T-helper 2 cell treated with Interferon-gamma antibody and Interleukin-4, amounts not matched to agents 5 μg/mL and 100 μg/mL, for 36 hours (primary cell): ENCODE measurements at regions not wholly inside any gene's neighbourhood (a gene's known extent, or its start where the extent isn't known, plus 50 kb on each side); places are given as distances from the start of the nearest gene placed in this dataset.

Experiments used
- DNase-seq: peaks from one replicate; pipeline ENCODE4 v3.0.0; 2021; ENCODE audit warnings: low spot score
- H3K27ac Mint-ChIP-seq: one replicate; pipeline ENCODE4 v1.8.0; 2021; ENCODE audit warnings: mild to moderate bottlenecking, mixed read lengths
- H3K27me3 Mint-ChIP-seq: one replicate; pipeline ENCODE4 v1.8.0; 2021; ENCODE audit warnings: low read depth, mixed read lengths
- H3K36me3 Mint-ChIP-seq: one replicate; pipeline ENCODE4 v1.8.0; 2021; ENCODE audit warnings: low read depth, mixed read lengths
- H3K4me1 Mint-ChIP-seq: one replicate; pipeline ENCODE4 v1.8.0; 2021; ENCODE audit warnings: low read depth, mixed read lengths
- H3K4me3 Mint-ChIP-seq: one replicate; pipeline ENCODE4 v1.8.0; 2022; ENCODE audit warnings: mild to moderate bottlenecking, moderate library complexity, mixed read lengths
- H3K9me3 Mint-ChIP-seq: one replicate; pipeline ENCODE4 v1.8.0; 2021; ENCODE audit warnings: mixed read lengths

DNA sequence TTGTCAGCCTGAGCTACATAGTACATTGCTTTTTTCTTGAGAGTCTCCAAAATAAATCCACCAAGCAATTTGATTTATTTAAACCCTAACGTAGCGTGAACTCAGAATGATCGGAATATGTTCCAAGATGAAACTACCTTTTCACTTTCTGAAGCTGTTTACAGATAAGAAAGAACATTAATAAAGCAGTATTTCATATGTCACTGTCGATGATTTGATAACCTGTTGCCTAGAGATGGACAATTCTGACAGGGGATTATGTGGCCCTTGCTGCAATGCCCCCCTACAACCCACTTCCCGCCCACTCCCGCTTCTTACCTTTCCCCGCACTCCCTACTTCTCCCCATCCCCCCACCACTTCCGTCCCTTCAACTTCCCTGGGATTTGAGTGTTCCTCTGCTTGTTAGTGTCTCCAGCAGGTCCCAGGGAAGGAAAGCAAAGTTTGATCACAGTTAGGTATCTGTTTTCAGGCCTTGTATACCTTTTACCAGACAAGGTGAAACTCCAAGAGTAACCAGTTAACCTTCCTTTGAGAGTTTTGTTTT, 229.2 kb upstream of the HMGA2 start:
- peaks cover 5% of the 10 kb centered on the region for H3K27me3 Mint-ChIP-seq
- H3K4me3 Mint-ChIP-seq: no peak overlapping the region

DNA sequence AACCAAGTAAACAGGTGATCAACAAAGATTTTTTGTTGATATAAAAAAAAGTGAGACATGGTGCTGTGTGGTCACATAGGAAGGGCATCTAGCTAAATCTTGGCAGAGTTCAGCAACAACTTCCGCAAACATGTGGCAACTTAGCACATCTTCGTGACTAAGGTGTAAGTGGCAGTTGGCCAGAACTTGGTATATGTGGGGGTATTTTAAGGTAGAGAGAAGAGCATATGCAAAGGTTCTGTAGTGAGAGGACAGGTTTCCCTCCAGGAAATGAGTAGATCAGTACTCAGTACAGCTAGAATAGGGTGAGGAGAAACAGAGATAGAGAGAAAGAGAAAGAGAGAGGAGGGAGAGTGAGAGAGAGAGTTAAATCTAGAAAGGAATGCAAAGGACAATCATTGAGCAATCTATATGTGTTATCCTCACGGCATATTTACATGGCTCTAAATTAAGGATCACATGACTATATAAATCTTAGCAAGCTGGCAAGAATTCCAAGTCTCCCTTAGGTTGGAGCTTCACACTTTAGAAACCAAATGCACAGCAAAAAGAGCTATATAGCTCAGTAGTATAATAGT, 227.7 kb upstream of the HMGA2 start:
- H3K9me3 Mint-ChIP-seq: no peaks in the 10 kb centered on the region
- H3K27me3 Mint-ChIP-seq: peaks cover 8% of the 10 kb centered on the region
- H3K36me3 Mint-ChIP-seq: no peaks in the 10 kb centered on the region
- H3K4me3 Mint-ChIP-seq: no peak overlapping the region
- H3K27ac Mint-ChIP-seq: no peak overlapping the region
- H3K4me1 Mint-ChIP-seq: no peaks in the 10 kb centered on the region
- DNase-seq: no peak

More for the DNA sequence above, 229.2 kb upstream of the HMGA2 start:
- Mint-ChIP-seq H3K36me3 (no peaks in the 10 kb centered on the region), H3K27ac (no peak overlapping the region), H3K4me1 (no peaks in the 10 kb centered on the region), H3K9me3 (no peaks in the 10 kb centered on the region)
- DNase-seq: no peak

DNA sequence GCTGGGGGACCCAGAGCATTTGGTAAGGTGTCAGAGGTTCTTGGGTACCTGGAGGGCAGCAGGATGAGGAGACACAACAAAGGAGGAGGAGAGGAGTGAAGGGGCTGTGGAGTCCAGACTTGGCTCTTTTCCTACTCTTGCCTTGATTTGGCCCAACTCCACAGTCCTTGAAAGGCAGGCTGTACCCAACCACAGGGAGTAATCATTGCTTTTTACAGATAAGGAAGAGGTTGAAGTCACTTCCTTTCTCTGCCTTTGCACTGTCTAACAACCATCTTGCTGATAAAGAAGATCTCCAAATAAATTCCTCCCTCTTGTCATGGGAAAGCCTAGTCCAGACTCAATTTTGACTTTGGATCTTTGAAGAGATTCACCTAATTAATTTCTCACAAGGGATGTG, 226.8 kb upstream of the HMGA2 start:
- peaks cover 11% of the 10 kb centered on the region for H3K27me3 Mint-ChIP-seq
- no peaks in the 10 kb centered on the region for H3K36me3 Mint-ChIP-seq
- no peaks in the 10 kb centered on the region for H3K4me1 Mint-ChIP-seq
- H3K4me3 Mint-ChIP-seq: no peak overlapping the region
- no peak overlapping the region for H3K27ac Mint-ChIP-seq
- no peaks in the 10 kb centered on the region for H3K9me3 Mint-ChIP-seq
- no peak for DNase-seq

GRCh38 chr12:65598688-65599087, 225.6 kb upstream of the HMGA2 start:
- DNase-seq: no peak
- no peaks in the 10 kb centered on the region for H3K36me3 Mint-ChIP-seq
- H3K9me3 Mint-ChIP-seq: no peaks in the 10 kb centered on the region
- H3K27ac Mint-ChIP-seq: no peak overlapping the region
- H3K4me3 Mint-ChIP-seq: no peak overlapping the region
- peaks cover 11% of the 10 kb centered on the region for H3K27me3 Mint-ChIP-seq
- H3K4me1 Mint-ChIP-seq: peaks cover 1% of the 10 kb centered on the region

- peaks cover 4% of the 10 kb centered on the region for H3K4me1 Mint-ChIP-seq
- H3K9me3 Mint-ChIP-seq: no peaks in the 10 kb centered on the region
Measured at GRCh38 chr12:65602253-65602609, 222.1 kb upstream of the HMGA2 start.

GRCh38 chr12:65602610-65603295, 221.5 kb upstream of the HMGA2 start:
- H3K4me1 Mint-ChIP-seq: peaks cover 4% of the 10 kb centered on the region
- H3K36me3 Mint-ChIP-seq: no peaks in the 10 kb centered on the region
- peaks cover 14% of the 10 kb centered on the region for H3K27me3 Mint-ChIP-seq
- H3K4me3 Mint-ChIP-seq: no peak overlapping the region
- no peak overlapping the region for H3K27ac Mint-ChIP-seq
- peak; percentile 20 for DNase-seq
- no peaks in the 10 kb centered on the region for H3K9me3 Mint-ChIP-seq

More at GRCh38 chr12:65602253-65602609, 222.1 kb upstream of the HMGA2 start:
- Mint-ChIP-seq H3K27me3 (peaks cover 14% of the 10 kb centered on the region), H3K36me3 (no peaks in the 10 kb centered on the region), H3K27ac (no peak overlapping the region), H3K4me3 (no peak overlapping the region)
- no peak for DNase-seq

- Mint-ChIP-seq H3K36me3 (no peaks in the 10 kb centered on the region), H3K27ac (no peak overlapping the region), H3K27me3 (peaks cover 11% of the 10 kb centered on the region), H3K4me3 (no peak overlapping the region), H3K9me3 (no peaks in the 10 kb centered on the region), H3K4me1 (peaks cover 4% of the 10 kb centered on the region)
- DNase-seq: no peak
Measured at GRCh38 chr12:65603438-65604351, 220.6 kb upstream of the HMGA2 start.

DNA sequence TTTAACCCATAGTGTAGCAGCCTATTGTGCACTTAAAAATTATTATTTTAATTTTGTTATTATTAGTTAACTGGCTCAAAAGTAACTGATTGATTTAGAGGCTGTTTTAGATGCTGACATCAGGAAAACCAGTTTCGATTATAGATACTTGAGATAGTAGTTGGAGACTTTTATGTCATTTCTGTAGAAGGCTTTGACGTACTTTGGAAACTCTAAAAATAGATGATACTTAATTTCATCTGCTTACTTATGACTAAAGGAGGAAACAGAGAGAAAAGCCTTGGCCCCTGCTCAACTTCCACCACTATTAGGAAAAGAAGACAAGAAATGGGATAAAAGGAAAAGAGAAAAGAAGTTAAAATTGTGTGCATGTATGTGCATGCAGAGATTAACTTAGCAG, 219.3 kb upstream of the HMGA2 start:
- peaks cover 8% of the 10 kb centered on the region for H3K27me3 Mint-ChIP-seq
- H3K9me3 Mint-ChIP-seq: no peaks in the 10 kb centered on the region
- no peaks in the 10 kb centered on the region for H3K36me3 Mint-ChIP-seq
- no peak overlapping the region for H3K4me3 Mint-ChIP-seq
- DNase-seq: no peak
- peaks cover 4% of the 10 kb centered on the region for H3K4me1 Mint-ChIP-seq
- no peak overlapping the region for H3K27ac Mint-ChIP-seq

- no peak for DNase-seq
- peaks cover 4% of the 10 kb centered on the region for H3K4me1 Mint-ChIP-seq
- H3K27ac Mint-ChIP-seq: no peak overlapping the region
- no peaks in the 10 kb centered on the region for H3K36me3 Mint-ChIP-seq
- no peaks in the 10 kb centered on the region for H3K9me3 Mint-ChIP-seq
- peaks cover 6% of the 10 kb centered on the region for H3K27me3 Mint-ChIP-seq
- H3K4me3 Mint-ChIP-seq: no peak overlapping the region
Measured at GRCh38 chr12:65606008-65606766, 218.1 kb upstream of the HMGA2 start.

GRCh38 chr12:65607401-65607841, 216.9 kb upstream of the HMGA2 start:
- DNase-seq: no peak
- peaks cover 3% of the 10 kb centered on the region for H3K27me3 Mint-ChIP-seq
- H3K9me3 Mint-ChIP-seq: no peaks in the 10 kb centered on the region
- no peak overlapping the region for H3K4me3 Mint-ChIP-seq
- H3K27ac Mint-ChIP-seq: no peak overlapping the region
- H3K4me1 Mint-ChIP-seq: peaks cover 4% of the 10 kb centered on the region
- no peaks in the 10 kb centered on the region for H3K36me3 Mint-ChIP-seq

DNA sequence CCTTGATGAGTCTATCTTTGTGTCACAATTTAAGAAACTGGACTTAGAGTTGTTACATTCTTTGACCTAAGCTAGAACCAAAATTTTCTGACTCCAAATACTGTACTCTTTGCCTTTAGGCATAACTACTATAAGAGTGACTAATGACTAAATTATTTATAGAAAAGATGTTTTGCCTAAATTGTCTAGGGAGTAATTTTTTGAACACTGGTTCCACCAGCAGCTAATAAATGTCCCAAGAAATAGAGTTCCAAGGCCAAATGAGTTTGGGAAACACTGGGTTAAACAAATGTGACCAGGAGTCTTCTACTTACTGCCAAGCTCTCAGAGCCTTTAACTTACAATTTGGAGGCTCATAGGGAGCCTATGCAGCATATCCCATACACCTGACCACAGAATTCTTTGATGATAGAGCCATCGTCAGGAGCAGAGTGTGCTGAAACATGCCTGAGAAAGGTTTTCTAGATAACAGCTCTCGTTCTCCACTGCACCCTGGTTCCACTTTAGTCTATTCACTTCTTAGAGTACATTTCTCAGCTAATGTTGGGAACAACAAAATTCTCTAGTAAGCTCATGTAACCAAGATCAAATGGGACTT, 215.9 kb upstream of the HMGA2 start:
- Mint-ChIP-seq H3K36me3 (no peaks in the 10 kb centered on the region), H3K4me1 (peaks cover 2% of the 10 kb centered on the region), H3K27ac (no peak overlapping the region), H3K9me3 (no peaks in the 10 kb centered on the region), H3K27me3 (peaks cover 4% of the 10 kb centered on the region), H3K4me3 (no peak overlapping the region)
- no peak for DNase-seq

- Mint-ChIP-seq H3K4me1 (peaks cover 2% of the 10 kb centered on the region), H3K9me3 (no peaks in the 10 kb centered on the region), H3K36me3 (no peaks in the 10 kb centered on the region), H3K27ac (no peak overlapping the region), H3K4me3 (no peak overlapping the region), H3K27me3 (peaks cover 5% of the 10 kb centered on the region)
- DNase-seq: no peak
Measured at GRCh38 chr12:65609359-65609771, 214.9 kb upstream of the HMGA2 start.

DNA sequence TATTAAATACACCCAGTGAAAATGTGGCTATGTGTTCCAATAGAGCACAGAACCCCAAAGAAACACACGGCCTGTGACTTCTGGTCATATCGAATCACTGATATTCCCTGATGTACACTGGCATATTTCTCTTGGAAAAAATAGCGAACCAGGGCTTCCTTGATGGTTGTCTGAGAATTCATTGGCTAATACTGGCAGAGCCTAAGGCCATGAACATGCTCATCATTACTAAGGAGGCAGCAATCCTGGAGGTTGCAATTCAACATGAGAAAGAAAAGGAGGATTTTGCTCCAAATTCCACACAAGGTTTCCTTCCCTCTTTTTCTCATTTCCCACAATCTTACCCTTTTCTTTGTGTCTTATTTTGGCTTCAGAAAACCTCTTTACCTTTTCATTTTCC, 212.9 kb upstream of the HMGA2 start:
- no peaks in the 10 kb centered on the region for H3K36me3 Mint-ChIP-seq
- peaks cover 3% of the 10 kb centered on the region for H3K27me3 Mint-ChIP-seq
- H3K27ac Mint-ChIP-seq: no peak overlapping the region
- H3K4me1 Mint-ChIP-seq: no peaks in the 10 kb centered on the region
- no peaks in the 10 kb centered on the region for H3K9me3 Mint-ChIP-seq
- H3K4me3 Mint-ChIP-seq: no peak overlapping the region
- DNase-seq: no peak
